ENCODE measurements at regions not wholly inside any gene's neighbourhood (a gene's known extent, or its start where the extent isn't known, plus 50 kb on each side); places are given as distances from the start of the nearest gene placed in this dataset.

- Histone ChIP-seq H3K79me2 (ENCODE audit: insufficient read depth) (no peaks in the 10 kb centered on the region), H3F3A (replicated peaks; ENCODE audit: insufficient read depth) (no peaks in the 10 kb centered on the region), H3K4me1 (ENCODE audit: control insufficient read depth in 1 of 2, insufficient read depth in 2 of 2, low read depth in 1 of 2, low read length in 1 of 2) (no peaks in the 10 kb centered on the region; a peak in 1 of 4 replicates), H4K20me1 (ENCODE audit: insufficient read depth) (no peaks in the 10 kb centered on the region), H3K4me3 (ENCODE audit: low read depth in 2 of 2, low read length in 1 of 2) (no peak overlapping the region), H3K9me3 (no peaks in the 10 kb centered on the region), H3K9ac (no peak overlapping the region), H2AFZ (ENCODE audit: low read depth) (no peak overlapping the region), H3K27me3 (ENCODE audit: insufficient read depth) (no peaks in the 10 kb centered on the region), H3K4me2 (no peak overlapping the region), H3K27ac (ENCODE audit: low read depth in 2 of 2, low read length in 1 of 2) (no peak overlapping the region), H3K36me3 (replicated peaks in 1 of 2; ENCODE audit: control insufficient read depth in 1 of 2, insufficient read depth in 2 of 2, low read length in 1 of 2) (no peaks in the 10 kb centered on the region), H3K9me2 (no peaks in the 10 kb centered on the region)
- DNase-seq: no peak
- ChIA-PET CTCF (interaction anchor here (1.5 kb wide), 1 partner anchor 30 kb away, joined by 4 read pairs; no protein-coding TSS in a partner anchor), POLR2A (no interaction called here)
- WGBS (ENCODE audit: low lambda C conversion rate): 62% methylated on average over 3 of the region's 3 CpGs
- TF ChIP-seq JUND (IDR thresholded peaks at IDR 0.05) (no peak), EZH2phosphoT487 (IDR thresholded peaks at IDR 0.05; ENCODE audit: borderline replicate concordance, low read depth) (no peak), USF1 (IDR thresholded peaks at IDR 0.05; ENCODE audit: borderline replicate concordance, low read depth) (no peak), TEAD4 (IDR thresholded peaks at IDR 0.05; ENCODE audit: borderline replicate concordance, insufficient read depth) (no peak), ZBTB33 (IDR thresholded peaks at IDR 0.05; ENCODE audit: borderline replicate concordance, low read depth) (no peak), NRF1 (IDR thresholded peaks at IDR 0.05; ENCODE audit: low read depth, low read length) (no peak), CHD2 (IDR thresholded peaks at IDR 0.05; ENCODE audit: low read length, partially characterized antibody) (no peak), MXI1 (IDR thresholded peaks at IDR 0.05; ENCODE audit: low read depth, low read length) (no peak), SIN3A (IDR thresholded peaks at IDR 0.05; ENCODE audit: borderline replicate concordance, low read depth, low read length) (no peak), YY1 (IDR thresholded peaks at IDR 0.05; ENCODE audit: low read depth) (no peak), TAF1 (IDR thresholded peaks at IDR 0.05; ENCODE audit: borderline replicate concordance, low read depth, low read length) (no peak), CTCF (IDR thresholded peaks at IDR 0.05) (no peak), FOXJ3 (CRISPR knock-in tag; IDR thresholded peaks at IDR 0.05) (no peak), FOSL2 (IDR thresholded peaks at IDR 0.05; ENCODE audit: borderline replicate concordance, low read depth) (no peak)
Observed at GRCh38 chr14:55500708-55501107, 60.3 kb upstream of the TBPL2 start.

Data from SK-N-SH (cell line).